Keratinocyte (primary cell): ENCODE measurements at regions not wholly inside any gene's neighbourhood (a gene's known extent, or its start where the extent isn't known, plus 50 kb on each side); places are given as distances from the start of the nearest gene placed in this dataset.

Source experiments
- DNase-seq: peaks from one replicate; pipeline ENCODE4 v3.0.0-alpha.2; 2011; ENCODE audit warnings: low read depth, missing footprints, low spot score
- FAIRE-seq: peaks from 2 replicates; lab custom pipeline; 2011; peaks lifted over from hg19 to GRCh38; lab: Jason Lieb, UNC
- H2AFZ ChIP-seq: 2 replicates; pipeline ENCODE4 v1.6.0; 2012; ENCODE audit warnings: low read length, control low read depth, inconsistent platforms; ENCODE audit not compliant: control insufficient read depth
- H3K27ac ChIP-seq: 2 replicates; pipeline ENCODE4 v1.5.1; 2011; ENCODE audit warnings: low read length; ENCODE audit not compliant: control insufficient read depth, insufficient read depth
- H3K27me3 ChIP-seq: 3 replicates; pipeline ENCODE4 v1.6.0; 2011; ENCODE audit warnings: low read length; ENCODE audit not compliant: control insufficient read depth, insufficient read depth; ENCODE audit errors: extremely low read depth
- H3K36me3 ChIP-seq, 2 experiments: 2 replicates in 1 of 2; 3 replicates in 1 of 2; pipeline ENCODE4 v1.5.1; 2011; ENCODE audit warnings: low read length in 2 of 2, mild to moderate bottlenecking in 1 of 2; ENCODE audit not compliant: control insufficient read depth in 2 of 2, insufficient read depth in 2 of 2; ENCODE audit errors: extremely low read depth in 1 of 2
- H3K4me1 ChIP-seq: 3 replicates; pipeline ENCODE4 v1.5.1; 2011; ENCODE audit warnings: low read length; ENCODE audit not compliant: control insufficient read depth, insufficient read depth; ENCODE audit errors: extremely low read depth
- H3K4me2 ChIP-seq: 3 replicates; pipeline ENCODE4 v1.6.0; 2011; ENCODE audit warnings: low read depth, low read length; ENCODE audit not compliant: control insufficient read depth, insufficient read depth; ENCODE audit errors: extremely low read depth
- H3K4me3 ChIP-seq, 3 experiments: fragments of 200-600 bp in 1 of 3; sonication (generic) in 1 of 3; 2 replicates in 2 of 3; 3 replicates in 1 of 3; pipeline ENCODE4 v1.5.1; 2011 to 2016; ENCODE audit warnings: low read length in 3 of 3, mild to moderate bottlenecking in 3 of 3, control low read depth in 2 of 3, inconsistent platforms in 1 of 3, low read depth in 1 of 3, mixed read lengths in 1 of 3, mixed run types in 1 of 3, moderate library complexity in 1 of 3; ENCODE audit not compliant: control insufficient read depth in 2 of 3, insufficient read depth in 2 of 3; ENCODE audit errors: extremely low read depth in 1 of 3
- H3K79me2 ChIP-seq: 2 replicates; pipeline ENCODE4 v1.6.0; 2012; ENCODE audit warnings: low read length; ENCODE audit not compliant: control insufficient read depth, insufficient read depth
- H3K9ac ChIP-seq: 3 replicates; pipeline ENCODE4 v1.6.0; 2011; ENCODE audit warnings: low read length; ENCODE audit not compliant: control insufficient read depth, insufficient read depth; ENCODE audit errors: extremely low read depth
- H3K9me1 ChIP-seq: 3 replicates; pipeline ENCODE4 v1.6.0; 2011; ENCODE audit warnings: low read length; ENCODE audit not compliant: control insufficient read depth, insufficient read depth; ENCODE audit errors: extremely low read depth
- H3K9me3 ChIP-seq: 2 replicates; pipeline ENCODE4 v1.5.1; 2012; ENCODE audit warnings: low read depth, low read length; ENCODE audit not compliant: control insufficient read depth
- H4K20me1 ChIP-seq: 3 replicates; pipeline ENCODE4 v1.6.0; 2011; ENCODE audit warnings: low read length; ENCODE audit not compliant: control insufficient read depth, insufficient read depth; ENCODE audit errors: extremely low read depth
- EZH2 ChIP-seq: IDR thresholded peaks from one replicate; pipeline ENCODE4 v1.6.1; 2012; ENCODE audit warnings: inconsistent platforms, mild to moderate bottlenecking, low read length, moderate library complexity
- dilution Hi-C: fragments of 300-500 bp; cut with MboI; formaldehyde crosslinking; loops from one replicate; pipeline ENCODE4 v1.7.0; 2020; ENCODE audit warnings: low sequenced_read_pairs; ENCODE audit not compliant: extremely low pct_ligation_motif_present
- TF ChIP-seq, protein P1 (sequence below), 3 experiments: IDR thresholded peaks in 1 of 3; conservative IDR thresholded peaks in 1 of 3; optimal IDR thresholded peaks in 1 of 3; 2 replicates in 2 of 3; 3 replicates in 1 of 3; pipeline versions ENCODE3 to v1.5.1; 2011; ENCODE audit warnings: low read length in 3 of 3, mild to moderate bottlenecking in 3 of 3, moderate library complexity in 2 of 3, control low read depth in 1 of 3, inconsistent platforms in 1 of 3; ENCODE audit not compliant: insufficient read depth in 2 of 3; ENCODE audit errors: extremely low read depth in 1 of 3

DNA sequence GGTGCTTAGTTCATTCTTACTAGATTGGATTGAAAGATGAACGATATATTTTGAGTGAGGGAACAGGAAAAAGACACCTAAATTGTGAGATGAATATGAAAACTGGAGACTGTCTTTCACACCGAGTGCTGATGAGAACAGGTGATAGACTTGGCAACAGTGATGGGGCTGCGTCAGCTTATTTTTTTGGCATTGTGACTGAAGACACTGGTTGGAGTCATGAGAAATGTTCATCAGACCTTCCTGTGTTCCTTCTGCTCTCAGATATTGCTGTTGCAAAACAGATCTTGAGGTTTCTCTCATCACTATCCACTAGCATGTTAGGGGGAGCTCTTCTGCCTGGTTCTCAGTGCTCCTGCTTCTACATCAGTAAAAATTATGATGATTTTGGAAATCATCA is 124.2 kb upstream of the KCNIP4 start:
- DNase-seq (no peak), FAIRE-seq (no peak)
- Histone ChIP-seq H3K4me2 (no peak overlapping the region), H3K9ac (no peak overlapping the region), H2AFZ (no peak overlapping the region), H3K79me2 (no peaks in the 10 kb centered on the region), H3K9me3 (peaks cover 1% of the 10 kb centered on the region), H3K9me1 (no peaks in the 10 kb centered on the region), H3K4me1 (peaks cover 4% of the 10 kb centered on the region), H3K27me3 (no peaks in the 10 kb centered on the region), H3K27ac (no peak overlapping the region), H4K20me1 (no peaks in the 10 kb centered on the region), H3K36me3 (no peaks in the 10 kb centered on the region), H3K4me3 (no peak overlapping the region)
- dilution Hi-C loops, result no loop called here
- TF ChIP-seq, protein P1, sequence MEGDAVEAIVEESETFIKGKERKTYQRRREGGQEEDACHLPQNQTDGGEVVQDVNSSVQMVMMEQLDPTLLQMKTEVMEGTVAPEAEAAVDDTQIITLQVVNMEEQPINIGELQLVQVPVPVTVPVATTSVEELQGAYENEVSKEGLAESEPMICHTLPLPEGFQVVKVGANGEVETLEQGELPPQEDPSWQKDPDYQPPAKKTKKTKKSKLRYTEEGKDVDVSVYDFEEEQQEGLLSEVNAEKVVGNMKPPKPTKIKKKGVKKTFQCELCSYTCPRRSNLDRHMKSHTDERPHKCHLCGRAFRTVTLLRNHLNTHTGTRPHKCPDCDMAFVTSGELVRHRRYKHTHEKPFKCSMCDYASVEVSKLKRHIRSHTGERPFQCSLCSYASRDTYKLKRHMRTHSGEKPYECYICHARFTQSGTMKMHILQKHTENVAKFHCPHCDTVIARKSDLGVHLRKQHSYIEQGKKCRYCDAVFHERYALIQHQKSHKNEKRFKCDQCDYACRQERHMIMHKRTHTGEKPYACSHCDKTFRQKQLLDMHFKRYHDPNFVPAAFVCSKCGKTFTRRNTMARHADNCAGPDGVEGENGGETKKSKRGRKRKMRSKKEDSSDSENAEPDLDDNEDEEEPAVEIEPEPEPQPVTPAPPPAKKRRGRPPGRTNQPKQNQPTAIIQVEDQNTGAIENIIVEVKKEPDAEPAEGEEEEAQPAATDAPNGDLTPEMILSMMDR (optimal IDR thresholded peaks at IDR 0.05 in 1 of 3, IDR thresholded peaks at IDR 0.05 in 1 of 3, conservative IDR thresholded peaks at IDR 0.05 in 1 of 3; ENCODE audit: extremely low read depth in 1 of 3, insufficient read depth in 2 of 3, low read length in 3 of 3), result no peak
- TF ChIP-seq EZH2, result no peak

DNA sequence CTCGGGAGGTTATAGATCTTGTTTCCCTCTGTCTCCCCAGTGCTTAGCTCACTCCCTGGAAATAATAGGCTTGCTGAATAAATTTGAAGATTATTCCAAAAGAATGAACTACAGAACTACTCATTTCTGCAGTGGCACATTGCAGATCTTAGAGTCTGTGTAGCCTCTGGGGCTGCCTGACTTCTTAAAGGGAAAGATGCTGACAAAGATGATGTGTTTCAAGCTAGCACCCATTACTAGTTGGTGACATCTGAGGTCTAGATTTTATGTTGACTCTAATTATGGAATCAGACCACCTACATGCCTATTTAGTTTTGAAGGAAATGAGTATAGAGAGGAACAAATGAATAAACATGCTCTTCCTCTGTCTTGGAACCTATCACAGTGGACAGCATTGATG is 123.7 kb upstream of the KCNIP4 start:
- Histone ChIP-seq H2AFZ (no peak overlapping the region), H3K4me3 (no peak overlapping the region), H4K20me1 (no peaks in the 10 kb centered on the region), H3K9me1 (no peaks in the 10 kb centered on the region), H3K9me3 (peaks cover 1% of the 10 kb centered on the region), H3K36me3 (no peaks in the 10 kb centered on the region), H3K79me2 (no peaks in the 10 kb centered on the region), H3K4me2 (no peak overlapping the region), H3K27ac (no peak overlapping the region), H3K4me1 (peaks cover 4% of the 10 kb centered on the region), H3K9ac (no peak overlapping the region), H3K27me3 (no peaks in the 10 kb centered on the region)
- FAIRE-seq, result no peak
- DNase-seq, result no peak
- dilution Hi-C loops, result no loop called here
- TF ChIP-seq EZH2, result no peak
- TF ChIP-seq, protein P1 (optimal IDR thresholded peaks at IDR 0.05 in 1 of 3, IDR thresholded peaks at IDR 0.05 in 1 of 3, conservative IDR thresholded peaks at IDR 0.05 in 1 of 3; ENCODE audit: extremely low read depth in 1 of 3, insufficient read depth in 2 of 3, low read length in 3 of 3), result no peak
